ENCODE measurements at regions not wholly inside any gene's neighbourhood (a gene's known extent, or its start where the extent isn't known, plus 50 kb on each side); places are given as distances from the start of the nearest gene placed in this dataset.

- no peak for TF ChIP-seq CTCF (IDR thresholded peaks at IDR 0.05; ENCODE audit: extremely low read depth, low read depth, low read length)
- Histone ChIP-seq H3K79me2 (ENCODE audit: insufficient read depth, low read length) (no peaks in the 10 kb centered on the region), H3K4me2 (ENCODE audit: insufficient read depth, low read length) (no peak overlapping the region), H3K36me3 (ENCODE audit: insufficient read depth, low read length) (no peaks in the 10 kb centered on the region), H2AFZ (ENCODE audit: low read length) (no peak overlapping the region), H3K9me3 (ENCODE audit: low read depth, low read length) (no peaks in the 10 kb centered on the region), H3K27ac (ENCODE audit: low read depth, low read length) (no peak overlapping the region), H4K20me1 (ENCODE audit: insufficient read depth, low read length) (no peaks in the 10 kb centered on the region), H3K27me3 (ENCODE audit: insufficient read depth, low read length) (no peaks in the 10 kb centered on the region), H3K4me3 (ENCODE audit: insufficient read depth, low read length) (no peak overlapping the region), H3K4me1 (ENCODE audit: insufficient read depth, low read length) (no peaks in the 10 kb centered on the region)
- peak; percentile 5 for DNase-seq (ENCODE audit: insufficient read length, low spot score, missing footprints)
Measured at GRCh38 chr2:158907926-158908456, 60.4 kb upstream of the TANC1 start.

DNA sequence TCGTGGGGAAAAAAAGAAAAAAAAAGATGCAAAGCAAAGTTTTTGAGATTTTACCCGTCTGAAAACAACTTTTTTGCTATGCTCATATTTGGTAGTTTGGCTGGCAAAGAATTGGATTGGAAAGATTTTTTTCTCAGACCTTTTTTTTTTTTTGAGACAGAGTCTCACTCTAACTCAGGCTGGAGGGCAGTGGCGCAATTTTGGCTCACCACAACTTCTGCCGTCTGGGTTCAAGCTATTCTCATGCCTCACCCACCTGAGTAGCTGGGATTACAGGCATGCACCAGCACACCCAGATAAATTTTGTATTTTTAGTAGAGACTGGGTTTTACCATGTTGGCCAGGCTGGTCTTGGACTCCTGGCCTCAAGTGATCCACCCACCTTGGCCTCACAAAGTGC, 56.3 kb upstream of the TANC1 start:
- Histone ChIP-seq H4K20me1 (ENCODE audit: insufficient read depth, low read length) (no peaks in the 10 kb centered on the region), H3K9me3 (ENCODE audit: low read depth, low read length) (no peaks in the 10 kb centered on the region), H3K4me3 (ENCODE audit: insufficient read depth, low read length) (no peak overlapping the region), H3K27ac (ENCODE audit: low read depth, low read length) (no peak overlapping the region), H3K79me2 (ENCODE audit: insufficient read depth, low read length) (no peaks in the 10 kb centered on the region), H3K4me2 (ENCODE audit: insufficient read depth, low read length) (no peak overlapping the region), H3K36me3 (ENCODE audit: insufficient read depth, low read length) (no peaks in the 10 kb centered on the region), H3K27me3 (ENCODE audit: insufficient read depth, low read length) (no peaks in the 10 kb centered on the region), H2AFZ (ENCODE audit: low read length) (no peak overlapping the region), H3K4me1 (ENCODE audit: insufficient read depth, low read length) (peaks cover 8% of the 10 kb centered on the region)
- no peak for TF ChIP-seq CTCF (IDR thresholded peaks at IDR 0.05; ENCODE audit: extremely low read depth, low read depth, low read length)
- DNase-seq (ENCODE audit: insufficient read length, low spot score, missing footprints), result no peak

GRCh38 chr2:158912765-158913164, 55.7 kb upstream of the TANC1 start:
- Histone ChIP-seq H3K36me3 (ENCODE audit: insufficient read depth, low read length) (no peaks in the 10 kb centered on the region), H3K4me2 (ENCODE audit: insufficient read depth, low read length) (no peak overlapping the region), H3K4me3 (ENCODE audit: insufficient read depth, low read length) (no peak overlapping the region), H3K9me3 (ENCODE audit: low read depth, low read length) (no peaks in the 10 kb centered on the region), H3K27ac (ENCODE audit: low read depth, low read length) (no peak overlapping the region), H3K27me3 (ENCODE audit: insufficient read depth, low read length) (no peaks in the 10 kb centered on the region), H3K79me2 (ENCODE audit: insufficient read depth, low read length) (no peaks in the 10 kb centered on the region), H2AFZ (ENCODE audit: low read length) (no peak overlapping the region), H4K20me1 (ENCODE audit: insufficient read depth, low read length) (no peaks in the 10 kb centered on the region), H3K4me1 (ENCODE audit: insufficient read depth, low read length) (peaks cover 8% of the 10 kb centered on the region)
- TF ChIP-seq CTCF (IDR thresholded peaks at IDR 0.05; ENCODE audit: extremely low read depth, low read depth, low read length), result no peak
- no peak for DNase-seq (ENCODE audit: insufficient read length, low spot score, missing footprints)

DNA sequence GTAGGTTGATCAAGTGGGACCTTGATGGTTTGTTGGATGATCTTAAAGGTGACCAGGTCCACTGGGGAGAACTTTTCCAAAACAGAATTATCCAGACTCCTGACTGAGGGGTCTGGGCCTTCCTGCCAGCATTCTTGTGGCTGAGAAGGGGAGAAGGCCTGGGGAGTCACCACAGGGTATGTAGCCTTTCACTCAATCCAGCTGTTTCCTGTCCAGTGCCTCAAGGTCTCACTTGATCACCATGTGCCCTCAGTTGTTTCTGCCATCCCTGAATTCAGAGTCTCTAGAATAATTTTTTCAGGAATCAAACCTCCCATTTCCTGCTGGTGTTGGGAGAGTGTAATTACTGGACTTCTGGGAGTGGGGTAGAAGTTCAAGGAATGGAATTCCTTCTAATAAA, 54.4 kb upstream of the TANC1 start:
- Histone ChIP-seq H2AFZ (ENCODE audit: low read length) (no peak overlapping the region), H3K9me3 (ENCODE audit: low read depth, low read length) (no peaks in the 10 kb centered on the region), H3K27ac (ENCODE audit: low read depth, low read length) (no peak overlapping the region), H3K4me3 (ENCODE audit: insufficient read depth, low read length) (no peak overlapping the region), H3K36me3 (ENCODE audit: insufficient read depth, low read length) (no peaks in the 10 kb centered on the region), H4K20me1 (ENCODE audit: insufficient read depth, low read length) (no peaks in the 10 kb centered on the region), H3K4me2 (ENCODE audit: insufficient read depth, low read length) (no peak overlapping the region), H3K79me2 (ENCODE audit: insufficient read depth, low read length) (no peaks in the 10 kb centered on the region), H3K4me1 (ENCODE audit: insufficient read depth, low read length) (peaks cover 8% of the 10 kb centered on the region), H3K27me3 (ENCODE audit: insufficient read depth, low read length) (no peaks in the 10 kb centered on the region)
- no peak for TF ChIP-seq CTCF (IDR thresholded peaks at IDR 0.05; ENCODE audit: extremely low read depth, low read depth, low read length)
- DNase-seq (ENCODE audit: insufficient read length, low spot score, missing footprints), result no peak

Data from osteoblast (primary cell).